ENCODE measurements at regions not wholly inside any gene's neighbourhood (a gene's known extent, or its start where the extent isn't known, plus 50 kb on each side); places are given as distances from the start of the nearest gene placed in this dataset.

GRCh38 chr18:64402636-64403035 lies 253.7 kb upstream of the LINC00305 start:
- Histone ChIP-seq H3K9me3 (replicated peaks; ENCODE audit: control insufficient read depth, low read depth, low read length) (no peaks in the 10 kb centered on the region), H3K27ac (ENCODE audit: low read length) (no peak overlapping the region), H3K36me3 (ENCODE audit: control insufficient read depth, insufficient read depth, low read length) (no peaks in the 10 kb centered on the region), H3K4me3 (ENCODE audit: low read length) (no peak overlapping the region), H3K4me1 (ENCODE audit: control insufficient read depth, insufficient read depth, low read length) (no peaks in the 10 kb centered on the region), H3K27me3 (ENCODE audit: control insufficient read depth, insufficient read depth, low read length) (no peaks in the 10 kb centered on the region)
- peak; percentile 91 for DNase-seq
- no CpG with 5 or more reads among the region's 1 CpG for WGBS (ENCODE audit: insufficient coverage)

GRCh38 chr18:64401268-64402060 lies 252.6 kb upstream of the LINC00305 start:
- no peak overlapping the region for H3K4me3 ChIP-seq (ENCODE audit: low read length)
- peak; percentile 64 for DNase-seq
- no peak overlapping the region for H3K27ac ChIP-seq (ENCODE audit: low read length)
- H3K9me3 ChIP-seq (replicated peaks; ENCODE audit: control insufficient read depth, low read depth, low read length), result no peaks in the 10 kb centered on the region
- no peaks in the 10 kb centered on the region for H3K4me1 ChIP-seq (ENCODE audit: control insufficient read depth, insufficient read depth, low read length)
- no CpG with 5 or more reads among the region's 1 CpG for WGBS (ENCODE audit: insufficient coverage)
- H3K36me3 ChIP-seq (ENCODE audit: control insufficient read depth, insufficient read depth, low read length), result no peaks in the 10 kb centered on the region
- H3K27me3 ChIP-seq (ENCODE audit: control insufficient read depth, insufficient read depth, low read length), result no peaks in the 10 kb centered on the region

- WGBS (ENCODE audit: insufficient coverage), result 40% methylated on average over 3 of the region's 3 CpGs
- no peaks in the 10 kb centered on the region for H3K4me1 ChIP-seq (ENCODE audit: control insufficient read depth, insufficient read depth, low read length)
- peak; percentile 52 for DNase-seq
- no peaks in the 10 kb centered on the region for H3K36me3 ChIP-seq (ENCODE audit: control insufficient read depth, insufficient read depth, low read length)
- H3K27me3 ChIP-seq (ENCODE audit: control insufficient read depth, insufficient read depth, low read length), result no peaks in the 10 kb centered on the region
- no peak overlapping the region for H3K4me3 ChIP-seq (ENCODE audit: low read length)
- H3K27ac ChIP-seq (ENCODE audit: low read length), result no peak overlapping the region
- H3K9me3 ChIP-seq (replicated peaks; ENCODE audit: control insufficient read depth, low read depth, low read length), result no peaks in the 10 kb centered on the region
These were observed 250.7 kb upstream of the LINC00305 start for GRCh38 chr18:64399566-64399965.

- no peaks in the 10 kb centered on the region for H3K9me3 ChIP-seq (replicated peaks; ENCODE audit: control insufficient read depth, low read depth, low read length)
- no peak for DNase-seq
- H3K36me3 ChIP-seq (ENCODE audit: control insufficient read depth, insufficient read depth, low read length), result no peaks in the 10 kb centered on the region
- no peaks in the 10 kb centered on the region for H3K27me3 ChIP-seq (ENCODE audit: control insufficient read depth, insufficient read depth, low read length)
- H3K27ac ChIP-seq (ENCODE audit: low read length), result no peak overlapping the region
- 100% methylated on average over 1 of the region's 1 CpG for WGBS (ENCODE audit: insufficient coverage)
- no peak overlapping the region for H3K4me3 ChIP-seq (ENCODE audit: low read length)
- no peaks in the 10 kb centered on the region for H3K4me1 ChIP-seq (ENCODE audit: control insufficient read depth, insufficient read depth, low read length)
These were observed 249.4 kb upstream of the LINC00305 start for GRCh38 chr18:64398320-64398719.

- no peaks in the 10 kb centered on the region for H3K27me3 ChIP-seq (ENCODE audit: control insufficient read depth, insufficient read depth, low read length)
- WGBS (ENCODE audit: insufficient coverage), result no CpG with 5 or more reads among the region's 1 CpG
- DNase-seq, result no peak
- H3K27ac ChIP-seq (ENCODE audit: low read length), result no peak overlapping the region
- no peak overlapping the region for H3K4me3 ChIP-seq (ENCODE audit: low read length)
- H3K4me1 ChIP-seq (ENCODE audit: control insufficient read depth, insufficient read depth, low read length), result no peaks in the 10 kb centered on the region
- H3K9me3 ChIP-seq (replicated peaks; ENCODE audit: control insufficient read depth, low read depth, low read length), result no peaks in the 10 kb centered on the region
- H3K36me3 ChIP-seq (ENCODE audit: control insufficient read depth, insufficient read depth, low read length), result no peaks in the 10 kb centered on the region
These were observed 243.3 kb upstream of the LINC00305 start for GRCh38 chr18:64392202-64392601.

- Histone ChIP-seq H3K27me3 (ENCODE audit: control insufficient read depth, insufficient read depth, low read length) (no peaks in the 10 kb centered on the region), H3K27ac (ENCODE audit: low read length) (no peak overlapping the region), H3K9me3 (replicated peaks; ENCODE audit: control insufficient read depth, low read depth, low read length) (no peaks in the 10 kb centered on the region), H3K36me3 (ENCODE audit: control insufficient read depth, insufficient read depth, low read length) (no peaks in the 10 kb centered on the region), H3K4me3 (ENCODE audit: low read length) (no peak overlapping the region), H3K4me1 (ENCODE audit: control insufficient read depth, insufficient read depth, low read length) (no peaks in the 10 kb centered on the region)
- WGBS (ENCODE audit: insufficient coverage), result no CpG with 5 or more reads among the region's 1 CpG
- DNase-seq, result no peak
These were observed 235.2 kb upstream of the LINC00305 start for GRCh38 chr18:64384101-64384500.

GRCh38 chr18:64380117-64380516 lies 231.2 kb upstream of the LINC00305 start:
- DNase-seq, result no peak
- H3K36me3 ChIP-seq (ENCODE audit: control insufficient read depth, insufficient read depth, low read length), result no peaks in the 10 kb centered on the region
- no peaks in the 10 kb centered on the region for H3K9me3 ChIP-seq (replicated peaks; ENCODE audit: control insufficient read depth, low read depth, low read length)
- no peak overlapping the region for H3K27ac ChIP-seq (ENCODE audit: low read length)
- H3K4me3 ChIP-seq (ENCODE audit: low read length), result no peak overlapping the region
- H3K4me1 ChIP-seq (ENCODE audit: control insufficient read depth, insufficient read depth, low read length), result no peaks in the 10 kb centered on the region
- no peaks in the 10 kb centered on the region for H3K27me3 ChIP-seq (ENCODE audit: control insufficient read depth, insufficient read depth, low read length)
- no CpG with 5 or more reads among the region's 1 CpG for WGBS (ENCODE audit: insufficient coverage)

GRCh38 chr18:64379662-64380061 lies 230.8 kb upstream of the LINC00305 start:
- no peaks in the 10 kb centered on the region for H3K27me3 ChIP-seq (ENCODE audit: control insufficient read depth, insufficient read depth, low read length)
- H3K9me3 ChIP-seq (replicated peaks; ENCODE audit: control insufficient read depth, low read depth, low read length), result no peaks in the 10 kb centered on the region
- no peak overlapping the region for H3K4me3 ChIP-seq (ENCODE audit: low read length)
- peak; percentile 13 for DNase-seq
- no peaks in the 10 kb centered on the region for H3K36me3 ChIP-seq (ENCODE audit: control insufficient read depth, insufficient read depth, low read length)
- no peak overlapping the region for H3K27ac ChIP-seq (ENCODE audit: low read length)
- WGBS (ENCODE audit: insufficient coverage), result no CpG with 5 or more reads among the region's 1 CpG
- H3K4me1 ChIP-seq (ENCODE audit: control insufficient read depth, insufficient read depth, low read length), result no peaks in the 10 kb centered on the region

- Histone ChIP-seq H3K9me3 (replicated peaks; ENCODE audit: control insufficient read depth, low read depth, low read length) (no peaks in the 10 kb centered on the region), H3K27ac (ENCODE audit: low read length) (no peak overlapping the region), H3K4me3 (ENCODE audit: low read length) (no peak overlapping the region), H3K36me3 (ENCODE audit: control insufficient read depth, insufficient read depth, low read length) (no peaks in the 10 kb centered on the region), H3K4me1 (ENCODE audit: control insufficient read depth, insufficient read depth, low read length) (no peaks in the 10 kb centered on the region), H3K27me3 (ENCODE audit: control insufficient read depth, insufficient read depth, low read length) (no peaks in the 10 kb centered on the region)
- DNase-seq, result no peak
- no CpG with 5 or more reads among the region's 4 CpGs for WGBS (ENCODE audit: insufficient coverage)
These were observed 228.6 kb upstream of the LINC00305 start for GRCh38 chr18:64377446-64377845.

GRCh38 chr18:64372850-64373249 lies 224.0 kb upstream of the LINC00305 start:
- H3K4me1 ChIP-seq (ENCODE audit: control insufficient read depth, insufficient read depth, low read length), result no peaks in the 10 kb centered on the region
- H3K27ac ChIP-seq (ENCODE audit: low read length), result no peak overlapping the region
- no CpG with 5 or more reads among the region's 2 CpGs for WGBS (ENCODE audit: insufficient coverage)

More at GRCh38 chr18:64372850-64373249, 224.0 kb upstream of the LINC00305 start:
- no peak for DNase-seq
- H3K36me3 ChIP-seq (ENCODE audit: control insufficient read depth, insufficient read depth, low read length), result no peaks in the 10 kb centered on the region
- no peaks in the 10 kb centered on the region for H3K27me3 ChIP-seq (ENCODE audit: control insufficient read depth, insufficient read depth, low read length)
- no peaks in the 10 kb centered on the region for H3K9me3 ChIP-seq (replicated peaks; ENCODE audit: control insufficient read depth, low read depth, low read length)
- no peak overlapping the region for H3K4me3 ChIP-seq (ENCODE audit: low read length)

Data from muscle of leg (tissue), 3 donors.